ENCODE measurements at regions not wholly inside any gene's neighbourhood (a gene's known extent, or its start where the extent isn't known, plus 50 kb on each side); places are given as distances from the start of the nearest gene placed in this dataset.
"Not testable (repeated sequence)": the region's sequence is repeated elsewhere in the genome, so short reads cannot be mapped to it uniquely, and the experiment has no call there.

- not testable (repeated sequence) for DNase-seq (ENCODE audit: low read depth)
Measured at GRCh38 chr3:90207353-90208097, 1100.1 kb downstream of the EPHA3 start.

GRCh38 chr3:90221900-90222299, 1114.5 kb downstream of the EPHA3 start:
- no peak for DNase-seq (ENCODE audit: low read depth)

GRCh38 chr3:90241481-90241880, 1134.1 kb downstream of the EPHA3 start:
- no peak for DNase-seq (ENCODE audit: low read depth)

- DNase-seq (ENCODE audit: low read depth), result no peak
Measured at GRCh38 chr3:90253131-90253530, 1145.7 kb downstream of the EPHA3 start.

GRCh38 chr3:90261481-90262433, 1154.3 kb downstream of the EPHA3 start:
- no peak for DNase-seq (ENCODE audit: low read depth)

Measured in iris pigment epithelial cell (primary cell).